GM23338 (cell line): ENCODE measurements at regions not wholly inside any gene's neighbourhood (a gene's known extent, or its start where the extent isn't known, plus 50 kb on each side); places are given as distances from the start of the nearest gene placed in this dataset.

ENCODE experiments used
- ATAC-seq: fragments of 200-7000 bp; cut with Tn5 transposase; 3 replicates; pipeline ENCODE4 v1.9.1; 2020
- DNase-seq: peaks from one replicate; pipeline ENCODE4 v3.0.0-alpha.2; 2015; ENCODE audit warnings: low spot score
- H2AFZ ChIP-seq: fragments of 200-600 bp; sonication (generic); 2 replicates; pipeline ENCODE4 v1.8.0; 2016; ENCODE audit warnings: antibody characterized with exemption, mild to moderate bottlenecking, moderate library complexity
- H3F3A ChIP-seq: fragments of 200-600 bp; sonication (generic); replicated peaks from 2 replicates; pipeline ENCODE4 v1.8.0; 2017; ENCODE audit warnings: antibody characterized with exemption, mixed run types, low read depth
- H3K27ac ChIP-seq: fragments of 200-600 bp; sonication (generic); 2 replicates; pipeline ENCODE4 v1.6.1; 2016; ENCODE audit warnings: low read depth
- H3K27me3 ChIP-seq: fragments of 200-600 bp; sonication (generic); 2 replicates; pipeline ENCODE4 v1.8.0; 2016; ENCODE audit warnings: mild to moderate bottlenecking, mixed run types, moderate library complexity; ENCODE audit not compliant: insufficient read depth
- H3K36me3 ChIP-seq: fragments of 200-600 bp; sonication (generic); 2 replicates; pipeline ENCODE4 v1.8.0; 2016; ENCODE audit warnings: mild to moderate bottlenecking; ENCODE audit not compliant: insufficient read depth
- H3K4me1 ChIP-seq: fragments of 200-600 bp; sonication (generic); 2 replicates; pipeline ENCODE4 v1.8.0; 2016; ENCODE audit warnings: mild to moderate bottlenecking, moderate library complexity; ENCODE audit not compliant: insufficient read depth
- H3K4me2 ChIP-seq: fragments of 200-600 bp; sonication (generic); 2 replicates; pipeline ENCODE4 v1.7.1; 2017; ENCODE audit warnings: mixed run types
- H3K4me3 ChIP-seq: fragments of 200-600 bp; sonication (generic); 2 replicates; pipeline ENCODE4 v1.6.1; 2016; ENCODE audit warnings: mixed run types
- H3K79me2 ChIP-seq: fragments of 200-600 bp; sonication (generic); replicated peaks from 2 replicates; pipeline ENCODE4 v1.8.0; 2017; ENCODE audit warnings: mild to moderate bottlenecking; ENCODE audit not compliant: insufficient read depth
- H3K9me2 ChIP-seq: fragments of 200-600 bp; sonication (generic); 2 replicates; pipeline ENCODE4 v1.8.0; 2017; ENCODE audit not compliant: insufficient read depth
- H4K20me1 ChIP-seq: fragments of 200-600 bp; sonication (generic); replicated peaks from 2 replicates; pipeline ENCODE4 v1.8.0; 2017; ENCODE audit warnings: mild to moderate bottlenecking; ENCODE audit not compliant: insufficient read depth
- H3K27ac Mint-ChIP-seq: 2 replicates; pipeline ENCODE4 v1.8.0; 2020; ENCODE audit warnings: inconsistent platforms, mild to moderate bottlenecking, moderate library complexity, mixed read lengths
- H3K27me3 Mint-ChIP-seq: 3 replicates; pipeline ENCODE4 v1.8.0; 2022; ENCODE audit warnings: low read depth, mild to moderate bottlenecking, moderate library complexity, mixed read lengths, inconsistent platforms; ENCODE audit not compliant: insufficient read depth, poor library complexity
- H3K36me3 Mint-ChIP-seq: 3 replicates; pipeline ENCODE4 v1.8.0; 2021; ENCODE audit warnings: low read depth, mild to moderate bottlenecking, inconsistent platforms, moderate library complexity, mixed read lengths
- H3K4me1 Mint-ChIP-seq: 3 replicates; pipeline ENCODE4 v1.8.0; 2020; ENCODE audit warnings: mild to moderate bottlenecking, inconsistent platforms, mixed read lengths
- H3K4me3 Mint-ChIP-seq: 3 replicates; pipeline ENCODE4 v1.8.0; 2021; ENCODE audit warnings: moderate library complexity, mild to moderate bottlenecking, inconsistent platforms, mixed read lengths
- H3K9me3 Mint-ChIP-seq: 3 replicates; pipeline ENCODE4 v1.8.0; 2020; ENCODE audit warnings: moderate library complexity, mild to moderate bottlenecking, inconsistent platforms, mixed read lengths
- CREB1 ChIP-seq: fragments of 250-450 bp; sonication (Bioruptor Pico); IDR thresholded peaks from 2 replicates; pipeline ENCODE4 v1.5.0; 2020; ENCODE audit warnings: low read depth, mild to moderate bottlenecking, moderate library complexity
- CTCF ChIP-seq, 2 experiments: fragments of 200-600 bp in 1 of 2; sonication (generic) in 1 of 2; conservative IDR thresholded peaks; 2 replicates each; pipeline versions ENCODE4 v1.5.1 to v1.6.1; 2016 to 2017; ENCODE audit warnings: antibody characterized with exemption in 2 of 2, low read depth in 2 of 2, mild to moderate bottlenecking in 2 of 2, moderate library complexity in 1 of 2
- ETS1 ChIP-seq: IDR thresholded peaks from 2 replicates; pipeline ENCODE4 v1.6.1; 2016; ENCODE audit warnings: antibody characterized with exemption
- EZH2 ChIP-seq: fragments of 200-600 bp; sonication (generic); IDR thresholded peaks from one replicate; pipeline ENCODE4 v1.8.0; 2017; ENCODE audit warnings: antibody characterized with exemption, mild to moderate bottlenecking, low read depth; ENCODE audit not compliant: unreplicated experiment
- EZH2phosphoT487 ChIP-seq: fragments of 200-600 bp; sonication (generic); IDR thresholded peaks from one replicate; pipeline ENCODE4 v1.8.1; 2018; ENCODE audit warnings: antibody characterized with exemption; ENCODE audit not compliant: unreplicated experiment
- JUNB ChIP-seq: IDR thresholded peaks from one replicate; pipeline ENCODE4 v1.6.1; 2016; ENCODE audit warnings: antibody characterized with exemption; ENCODE audit not compliant: unreplicated experiment
- NANOG ChIP-seq: IDR thresholded peaks from 2 replicates; pipeline ENCODE4 v1.6.1; 2016; ENCODE audit warnings: antibody characterized with exemption, borderline replicate concordance
- POLR2AphosphoS5 ChIP-seq: IDR thresholded peaks from 2 replicates; pipeline ENCODE4 v1.6.1; 2016; ENCODE audit warnings: antibody characterized with exemption, low read depth
- REST ChIP-seq: IDR thresholded peaks from one replicate; pipeline ENCODE4 v1.6.1; 2018; ENCODE audit warnings: antibody characterized with exemption; ENCODE audit not compliant: unreplicated experiment
- STAT1 ChIP-seq: IDR thresholded peaks from one replicate; pipeline ENCODE4 v1.6.1; 2016; ENCODE audit warnings: antibody characterized with exemption; ENCODE audit not compliant: unreplicated experiment
- ZNF114 ChIP-seq: fragments of 250-450 bp; sonication (Bioruptor Pico); IDR thresholded peaks from 2 replicates; pipeline ENCODE4 v1.5.0; 2020; ENCODE audit warnings: mild to moderate bottlenecking, moderate library complexity
- ZNF331 ChIP-seq: fragments of 250-450 bp; sonication (Bioruptor Pico); IDR thresholded peaks from 2 replicates; pipeline ENCODE4 v1.5.0; 2020; ENCODE audit warnings: low read depth, mild to moderate bottlenecking, moderate library complexity
- ZNF462 ChIP-seq: fragments of 250-450 bp; sonication (Bioruptor Pico); IDR thresholded peaks from 2 replicates; pipeline ENCODE4 v1.5.0; 2020; ENCODE audit warnings: mild to moderate bottlenecking, moderate library complexity

GRCh38 chr4:154958121-154958520 is 177.0 kb downstream of the RBM46 start:
- Histone ChIP-seq H3F3A (no peaks in the 10 kb centered on the region), H3K4me2 (no peak overlapping the region), H3K27me3 (no peaks in the 10 kb centered on the region), H4K20me1 (no peaks in the 10 kb centered on the region), H2AFZ (no peak overlapping the region), H3K9me2 (no peaks in the 10 kb centered on the region), H3K36me3 (no peaks in the 10 kb centered on the region), H3K79me2 (no peaks in the 10 kb centered on the region), H3K4me3 (no peak overlapping the region), H3K27ac (no peak overlapping the region), H3K4me1 (no peaks in the 10 kb centered on the region)
- Mint-ChIP-seq H3K4me1 (peaks cover 2% of the 10 kb centered on the region; the same call in 1 of the 3 replicates), H3K27me3 (no peaks in the 10 kb centered on the region), H3K27ac (no peak overlapping the region), H3K9me3 (peaks cover 22% of the 10 kb centered on the region), H3K4me3 (no peak overlapping the region), H3K36me3 (peaks cover 3% of the 10 kb centered on the region; the same call in 2 of the 3 replicates)
- no peak for DNase-seq
- no peak for TF ChIP-seq EZH2
- TF ChIP-seq ZNF114 (CRISPR knock-in tag), result no peak
- no peak for TF ChIP-seq ZNF462 (CRISPR knock-in tag)
- TF ChIP-seq POLR2AphosphoS5, result no peak
- TF ChIP-seq REST, result no peak
- no peak for TF ChIP-seq NANOG
- no peak for TF ChIP-seq EZH2phosphoT487
- no peak for TF ChIP-seq CTCF (conservative IDR thresholded peaks at IDR 0.05; ENCODE audit: low read depth in 2 of 2)
- no peak for TF ChIP-seq JUNB
- TF ChIP-seq ZNF331 (CRISPR knock-in tag), result no peak
- no peak for TF ChIP-seq ETS1
- TF ChIP-seq CREB1 (CRISPR knock-in tag), result no peak
- TF ChIP-seq STAT1, result no peak
- no peak for ATAC-seq
